GM21447 (cell line): ENCODE measurements at regions not wholly inside any gene's neighbourhood (a gene's known extent, or its start where the extent isn't known, plus 50 kb on each side); places are given as distances from the start of the nearest gene placed in this dataset.

ENCODE experiments used
- ATAC-seq: cut with Tn5 transposase; IDR thresholded peaks from one replicate; pipeline ENCODE4 v1.9.1; 2021; ENCODE audit not compliant: unreplicated experiment

- ATAC-seq = no peak
Observed at GRCh38 chr10:43772171-43772570, 123.5 kb upstream of the ZNF32 start.

GRCh38 chr10:43771675-43772074, 123.0 kb upstream of the ZNF32 start:
- ATAC-seq = no peak

DNA sequence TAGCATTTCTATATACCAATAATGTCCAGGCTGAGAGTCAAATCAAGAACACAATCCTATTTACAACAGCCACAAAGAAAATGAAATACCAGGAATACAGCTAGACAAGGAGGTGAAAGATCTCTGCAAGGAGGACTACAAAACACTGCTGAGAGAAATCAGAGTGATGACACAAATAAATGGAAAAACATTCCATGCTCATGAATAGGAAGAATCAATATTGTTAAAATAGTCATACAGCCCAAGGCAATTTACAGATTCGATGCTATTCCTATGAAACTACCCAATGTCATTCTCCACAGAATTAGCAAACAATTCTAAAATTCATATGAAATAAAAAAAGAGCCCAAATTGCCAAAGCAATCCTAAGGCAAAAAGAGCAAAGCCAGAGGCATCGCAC, 116.8 kb upstream of the ZNF32 start:
- ATAC-seq = no peak

GRCh38 chr10:43763846-43764245, 115.2 kb upstream of the ZNF32 start:
- ATAC-seq = no peak

GRCh38 chr10:43760514-43760913, 111.8 kb upstream of the ZNF32 start:
- ATAC-seq = no peak

GRCh38 chr10:43759216-43759615, 110.5 kb upstream of the ZNF32 start:
- no peak for ATAC-seq

DNA sequence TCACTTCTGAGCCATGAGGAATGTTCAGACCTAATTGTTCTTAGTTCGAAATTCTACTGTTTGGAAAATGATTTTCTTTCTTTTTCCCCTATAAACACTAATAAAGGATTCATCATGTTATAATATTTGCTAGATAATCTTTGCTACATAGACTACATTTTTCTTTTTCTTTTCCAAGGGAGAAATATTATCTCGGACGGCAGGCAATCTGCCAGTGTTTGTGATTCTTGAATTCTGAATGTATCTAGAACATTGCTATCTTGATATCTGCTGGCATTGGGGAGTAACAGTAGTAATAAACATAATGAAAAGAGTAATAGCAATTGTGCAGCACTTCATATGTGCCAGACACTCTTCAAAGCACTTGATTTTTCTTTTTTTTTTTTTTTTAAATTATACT, 107.7 kb upstream of the ZNF32 start:
- ATAC-seq = no peak

GRCh38 chr10:43754569-43755260, 106.0 kb upstream of the ZNF32 start:
- ATAC-seq = no peak

DNA sequence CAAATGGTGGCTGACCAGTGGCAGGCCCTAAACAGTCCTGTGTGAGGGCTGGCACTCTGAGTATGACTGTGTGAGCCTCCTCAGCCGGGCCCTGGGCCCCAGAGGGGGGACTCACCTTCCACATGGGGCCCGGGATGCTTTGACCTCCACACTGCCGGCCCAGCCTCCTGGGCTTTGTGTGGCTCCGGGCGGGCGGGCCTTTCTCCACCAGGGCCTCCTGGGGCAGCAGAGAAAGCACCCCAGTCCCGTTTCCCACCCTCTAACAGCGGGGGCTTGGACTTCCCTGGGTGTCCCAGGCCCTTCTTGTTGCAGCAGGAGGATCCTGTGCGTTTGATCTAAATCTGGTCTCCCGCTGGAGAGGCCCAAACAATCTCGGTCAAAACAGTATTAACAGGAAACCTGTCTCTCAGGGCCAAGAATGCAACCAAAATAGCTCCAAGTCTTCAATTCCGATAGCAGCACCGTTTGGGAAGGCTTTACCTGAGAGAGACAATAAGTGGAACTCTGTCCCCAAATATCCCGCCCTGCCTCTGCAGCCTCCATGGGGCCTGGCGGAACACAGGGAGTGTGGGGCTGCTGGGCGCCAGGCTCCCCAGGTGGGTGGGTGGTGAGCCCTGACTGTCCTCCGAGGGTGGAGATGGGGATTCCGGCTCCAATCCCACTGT, 104.8 kb upstream of the ZNF32 start:
- ATAC-seq = no peak

DNA sequence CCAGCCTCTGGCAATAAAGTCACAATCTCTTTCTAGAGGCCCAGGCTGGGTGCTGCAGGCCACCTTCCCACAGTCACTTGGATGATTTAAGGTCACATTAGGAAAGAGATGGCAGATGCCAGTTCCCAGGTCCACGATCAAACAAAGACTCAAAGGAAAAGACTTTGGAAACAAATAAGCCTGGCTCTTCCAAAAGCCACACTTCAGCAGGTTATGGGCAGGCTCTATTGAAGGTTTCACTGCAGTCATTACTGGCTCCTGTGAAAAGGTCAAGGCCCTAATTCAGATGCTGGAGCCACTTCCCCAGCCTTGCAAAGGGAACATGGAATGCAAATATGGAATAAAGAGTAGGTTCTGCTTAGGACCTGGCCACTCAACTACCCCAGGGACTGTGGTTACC, 104.0 kb upstream of the ZNF32 start:
- no peak for ATAC-seq

DNA sequence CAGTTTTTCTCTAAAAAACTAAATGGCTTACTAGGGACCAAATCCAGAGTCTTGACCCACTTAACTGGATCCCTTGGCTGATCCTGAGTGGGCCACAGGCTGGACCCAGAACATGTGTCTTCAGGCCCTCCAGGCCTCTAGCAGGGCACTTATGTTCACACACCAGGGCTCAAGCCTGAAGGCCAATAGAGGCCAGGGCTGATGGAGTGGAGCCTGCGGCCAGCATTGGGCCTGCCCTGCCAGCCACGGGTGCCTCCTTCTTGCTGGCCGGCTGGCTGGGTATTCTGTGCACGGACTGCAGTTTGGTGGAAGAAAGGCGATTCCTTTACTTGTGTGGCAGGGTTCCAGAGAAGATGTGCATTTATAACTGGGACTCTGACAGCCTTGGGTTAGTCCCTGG, 103.0 kb upstream of the ZNF32 start:
- no peak for ATAC-seq

- no peak for ATAC-seq
Observed at GRCh38 chr10:43749940-43750552, 101.4 kb upstream of the ZNF32 start.

- no peak for ATAC-seq
Observed at GRCh38 chr10:43749145-43749576, 100.5 kb upstream of the ZNF32 start.

DNA sequence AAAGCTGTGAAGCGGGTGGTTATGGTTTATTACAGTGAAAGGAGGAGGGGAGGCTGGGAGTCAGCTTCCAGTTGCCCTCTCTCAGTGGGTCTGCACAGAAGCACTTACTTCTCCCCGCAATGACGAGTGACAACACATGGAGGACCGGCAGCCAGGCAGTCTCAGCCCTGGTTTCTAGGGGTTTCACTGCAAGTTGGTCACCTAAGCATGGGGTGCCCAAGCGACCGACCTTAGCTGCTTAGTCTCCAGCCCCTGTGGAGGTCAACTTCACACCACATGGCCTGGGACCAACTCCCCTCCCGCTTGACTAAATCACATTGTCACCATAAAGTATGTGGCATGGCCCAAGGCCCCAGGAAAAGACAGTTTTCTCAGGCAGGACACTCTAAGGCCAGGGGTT, 99.9 kb upstream of the ZNF32 start:
- ATAC-seq = no peak

- ATAC-seq = no peak
Observed at GRCh38 chr10:43746906-43747305, 98.2 kb upstream of the ZNF32 start.

- ATAC-seq = no peak
Observed at GRCh38 chr10:43739161-43739560, 90.5 kb upstream of the ZNF32 start.

DNA sequence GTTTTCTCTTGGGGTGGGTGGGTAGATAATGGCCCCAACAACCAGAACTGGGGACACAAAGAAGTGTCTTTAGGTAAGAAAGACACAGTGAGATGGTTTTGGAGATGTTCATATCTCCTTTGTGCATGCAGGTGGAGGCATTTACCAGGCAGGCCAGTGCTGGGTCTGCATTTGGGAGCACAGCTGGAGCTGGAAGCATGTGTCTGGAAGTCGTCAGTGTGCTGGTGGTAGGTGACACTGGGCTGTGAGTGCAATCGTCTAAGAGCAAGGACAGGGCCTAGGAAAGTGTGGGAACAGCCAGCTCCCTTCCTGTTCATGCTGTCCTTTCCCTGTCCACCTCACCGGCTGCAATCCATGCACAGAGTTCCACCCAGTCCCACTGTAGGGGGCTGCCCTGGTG, 88.3 kb upstream of the ZNF32 start:
- ATAC-seq = no peak

GRCh38 chr10:43735907-43736306, 87.2 kb upstream of the ZNF32 start:
- no peak for ATAC-seq

- ATAC-seq = no peak
Observed at GRCh38 chr10:43734716-43735115, 86.0 kb upstream of the ZNF32 start.

GRCh38 chr10:43731486-43731885, 82.8 kb upstream of the ZNF32 start:
- no peak for ATAC-seq

DNA sequence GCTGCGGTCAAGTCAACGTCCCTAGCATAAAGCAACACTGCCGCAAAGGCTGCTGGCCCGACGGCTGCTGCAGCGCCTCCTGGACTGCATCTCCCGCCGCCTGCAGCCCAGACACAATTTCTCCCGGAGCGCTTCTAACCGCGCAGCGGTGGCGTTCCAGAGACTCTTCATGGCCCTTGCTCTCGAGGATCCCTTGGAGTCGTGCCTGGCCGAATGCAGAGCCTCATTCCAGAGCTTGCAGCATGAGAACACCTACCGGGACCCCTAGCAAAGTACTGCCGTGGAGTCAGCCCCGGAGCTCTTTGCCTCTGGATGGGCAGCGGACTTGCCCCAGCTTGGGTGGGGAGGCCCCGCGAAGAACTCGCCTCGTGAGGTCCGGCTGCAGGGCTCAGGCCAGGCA, 79.7 kb upstream of the ZNF32 start:
- no peak for ATAC-seq

- no peak for ATAC-seq
Observed at GRCh38 chr10:43727935-43728334, 79.3 kb upstream of the ZNF32 start.
